DOHH2 (cell line): ENCODE measurements at regions not wholly inside any gene's neighbourhood (a gene's known extent, or its start where the extent isn't known, plus 50 kb on each side); places are given as distances from the start of the nearest gene placed in this dataset.

ENCODE experiments used
- H3F3A ChIP-seq: fragments of 200-600 bp; sonication (generic), shearing (Covaris generic); 2 replicates; pipeline ENCODE4 v1.6.0; 2016; ENCODE audit warnings: antibody characterized with exemption, mild to moderate bottlenecking; ENCODE audit not compliant: control insufficient read depth, insufficient read depth
- H3K27ac ChIP-seq: fragments of 200-600 bp; sonication (generic); 2 replicates; pipeline ENCODE4 v1.5.1; 2014; ENCODE audit warnings: low read depth, mild to moderate bottlenecking, low read length, moderate library complexity
- H3K27me3 ChIP-seq: fragments of 200-600 bp; sonication (generic); 2 replicates; pipeline ENCODE4 v1.6.1; 2014; ENCODE audit warnings: mild to moderate bottlenecking, low read length, mixed read lengths; ENCODE audit not compliant: control insufficient read depth
- H3K36me3 ChIP-seq: fragments of 200-600 bp; sonication (generic); 2 replicates; pipeline ENCODE4 v1.6.1; 2014; ENCODE audit warnings: mild to moderate bottlenecking, low read length, moderate library complexity, mixed read lengths; ENCODE audit not compliant: control insufficient read depth
- H3K4me1 ChIP-seq: fragments of 200-600 bp; sonication (generic); 2 replicates; pipeline ENCODE4 v1.6.1; 2014; ENCODE audit warnings: mild to moderate bottlenecking, low read length, mixed read lengths; ENCODE audit not compliant: control insufficient read depth
- H3K4me2 ChIP-seq: fragments of 200-600 bp; sonication (generic); 2 replicates; pipeline ENCODE4 v1.6.0; 2014; ENCODE audit warnings: mild to moderate bottlenecking, low read length, moderate library complexity
- H3K4me3 ChIP-seq: fragments of 200-600 bp; sonication (generic); 2 replicates; pipeline ENCODE4 v1.5.1; 2014; ENCODE audit warnings: mild to moderate bottlenecking, low read length, mixed read lengths
- H3K79me2 ChIP-seq: fragments of 200-600 bp; sonication (generic); 2 replicates; pipeline ENCODE4 v1.6.1; 2014; ENCODE audit warnings: mild to moderate bottlenecking, low read length, mixed read lengths; ENCODE audit not compliant: control insufficient read depth
- H3K9me2 ChIP-seq: fragments of 200-600 bp; sonication (generic); replicated peaks from 2 replicates; pipeline ENCODE4 v1.6.1; 2014; ENCODE audit warnings: mild to moderate bottlenecking, low read length, mixed read lengths; ENCODE audit not compliant: control insufficient read depth
- H3K9me3 ChIP-seq: fragments of 200-600 bp; sonication (generic); 2 replicates; pipeline ENCODE4 v1.6.1; 2014; ENCODE audit warnings: antibody characterized with exemption, low read length, mixed read lengths; ENCODE audit not compliant: control insufficient read depth, insufficient read depth
- H4K20me1 ChIP-seq: fragments of 200-600 bp; sonication (generic); 2 replicates; pipeline ENCODE4 v1.6.0; 2014; ENCODE audit warnings: low read depth, mild to moderate bottlenecking, antibody characterized with exemption, low read length, moderate library complexity; ENCODE audit not compliant: control insufficient read depth, insufficient read depth
- EZH2phosphoT487 ChIP-seq: fragments of 200-600 bp; sonication (generic); IDR thresholded peaks from 2 replicates; pipeline ENCODE4 v1.6.1; 2017; ENCODE audit warnings: borderline replicate concordance, mild to moderate bottlenecking, antibody characterized with exemption, low read length, moderate library complexity, mixed read lengths
- TF ChIP-seq, protein P1 (sequence below): fragments of 200-600 bp; sonication (generic); IDR thresholded peaks from one replicate; pipeline ENCODE4 v1.5.1; 2014; ENCODE audit warnings: antibody characterized with exemption, mild to moderate bottlenecking, low read depth, low read length; ENCODE audit not compliant: poor library complexity, severe bottlenecking

DNA sequence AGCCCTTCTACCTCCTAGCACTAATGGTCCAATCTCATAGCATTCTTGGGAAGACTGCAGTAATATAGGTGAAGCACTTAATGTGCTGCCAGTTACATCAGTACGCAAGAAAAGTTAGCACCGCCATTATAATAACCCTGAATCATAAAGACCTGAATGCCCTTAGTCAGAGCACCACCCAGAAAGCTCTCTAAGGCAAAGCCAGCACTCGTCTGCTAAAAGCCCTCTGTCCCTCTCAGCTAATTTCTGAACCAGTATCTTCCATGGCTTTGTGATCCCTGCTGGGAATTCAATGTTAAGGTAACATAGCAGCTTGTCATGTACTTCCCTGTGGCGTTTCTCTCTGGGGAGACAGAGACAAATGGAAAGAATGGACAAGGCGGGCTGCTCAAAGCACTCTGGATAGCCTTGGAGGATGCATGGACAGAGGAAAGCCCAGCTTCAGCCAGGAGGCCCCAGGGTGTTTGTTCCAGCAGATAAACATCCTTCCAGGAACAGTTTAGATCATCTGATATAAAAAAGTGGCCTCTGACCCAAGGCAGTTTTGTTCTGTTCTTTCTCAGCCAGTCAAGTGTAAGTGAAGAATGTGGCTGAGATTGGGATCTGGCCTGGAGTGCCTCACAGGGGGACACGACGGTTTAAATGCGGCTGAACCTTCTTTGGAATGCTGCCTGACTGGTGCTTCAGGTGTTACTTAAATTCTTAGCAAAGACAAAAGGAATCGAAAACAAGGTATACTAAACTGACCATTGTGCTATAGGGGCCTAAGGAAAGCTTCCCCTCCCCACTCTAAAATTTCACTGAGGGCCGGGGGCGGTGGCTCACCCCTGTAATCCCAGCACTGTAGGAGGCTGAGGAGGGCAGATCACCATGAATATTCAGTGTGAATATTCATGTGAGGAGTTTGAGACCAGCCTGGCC is 58.1 kb upstream of the VTCN1 start:
- Histone ChIP-seq H3K4me2 (no peak overlapping the region), H3K27ac (no peak overlapping the region)

DNA sequence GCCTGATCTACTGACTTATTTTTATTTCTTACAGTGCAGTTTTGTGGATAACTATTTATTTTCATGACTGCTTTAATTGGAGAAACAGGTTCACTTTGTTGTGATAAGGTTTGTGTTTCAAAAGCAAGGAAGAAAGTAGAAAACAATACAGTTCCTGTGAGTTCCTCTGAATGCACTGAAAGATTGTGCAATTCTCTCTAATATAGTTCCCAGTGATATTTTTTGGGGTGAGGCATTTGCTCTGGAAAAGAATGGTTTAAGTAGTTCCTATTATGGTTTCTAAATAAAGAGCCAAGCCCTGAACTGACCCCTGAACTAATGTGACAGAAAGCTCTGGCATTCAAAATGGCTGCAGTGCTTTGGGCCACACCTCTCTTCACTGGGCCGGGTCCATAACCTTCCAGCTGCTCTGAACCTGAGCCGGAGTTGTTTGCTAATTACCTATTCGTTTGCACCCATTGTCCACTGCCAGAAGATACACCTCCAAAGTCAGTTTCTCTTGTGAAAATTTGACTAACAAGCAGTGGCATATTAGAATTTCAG is 56.6 kb upstream of the VTCN1 start:
- Histone ChIP-seq H3K4me3 (no peak overlapping the region), H3K27ac (no peak overlapping the region)

More for the DNA sequence above, 58.1 kb upstream of the VTCN1 start:
- Histone ChIP-seq H3K4me1 (no peaks in the 10 kb centered on the region), H3K9me2 (no peaks in the 10 kb centered on the region), H3K27me3 (no peaks in the 10 kb centered on the region), H3K36me3 (no peaks in the 10 kb centered on the region), H3K9me3 (no peaks in the 10 kb centered on the region), H3F3A (no peaks in the 10 kb centered on the region), H4K20me1 (no peaks in the 10 kb centered on the region), H3K4me3 (no peak overlapping the region), H3K79me2 (no peaks in the 10 kb centered on the region)
- TF ChIP-seq, protein P1, sequence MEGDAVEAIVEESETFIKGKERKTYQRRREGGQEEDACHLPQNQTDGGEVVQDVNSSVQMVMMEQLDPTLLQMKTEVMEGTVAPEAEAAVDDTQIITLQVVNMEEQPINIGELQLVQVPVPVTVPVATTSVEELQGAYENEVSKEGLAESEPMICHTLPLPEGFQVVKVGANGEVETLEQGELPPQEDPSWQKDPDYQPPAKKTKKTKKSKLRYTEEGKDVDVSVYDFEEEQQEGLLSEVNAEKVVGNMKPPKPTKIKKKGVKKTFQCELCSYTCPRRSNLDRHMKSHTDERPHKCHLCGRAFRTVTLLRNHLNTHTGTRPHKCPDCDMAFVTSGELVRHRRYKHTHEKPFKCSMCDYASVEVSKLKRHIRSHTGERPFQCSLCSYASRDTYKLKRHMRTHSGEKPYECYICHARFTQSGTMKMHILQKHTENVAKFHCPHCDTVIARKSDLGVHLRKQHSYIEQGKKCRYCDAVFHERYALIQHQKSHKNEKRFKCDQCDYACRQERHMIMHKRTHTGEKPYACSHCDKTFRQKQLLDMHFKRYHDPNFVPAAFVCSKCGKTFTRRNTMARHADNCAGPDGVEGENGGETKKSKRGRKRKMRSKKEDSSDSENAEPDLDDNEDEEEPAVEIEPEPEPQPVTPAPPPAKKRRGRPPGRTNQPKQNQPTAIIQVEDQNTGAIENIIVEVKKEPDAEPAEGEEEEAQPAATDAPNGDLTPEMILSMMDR, result no peak
- no peak for TF ChIP-seq EZH2phosphoT487

DNA sequence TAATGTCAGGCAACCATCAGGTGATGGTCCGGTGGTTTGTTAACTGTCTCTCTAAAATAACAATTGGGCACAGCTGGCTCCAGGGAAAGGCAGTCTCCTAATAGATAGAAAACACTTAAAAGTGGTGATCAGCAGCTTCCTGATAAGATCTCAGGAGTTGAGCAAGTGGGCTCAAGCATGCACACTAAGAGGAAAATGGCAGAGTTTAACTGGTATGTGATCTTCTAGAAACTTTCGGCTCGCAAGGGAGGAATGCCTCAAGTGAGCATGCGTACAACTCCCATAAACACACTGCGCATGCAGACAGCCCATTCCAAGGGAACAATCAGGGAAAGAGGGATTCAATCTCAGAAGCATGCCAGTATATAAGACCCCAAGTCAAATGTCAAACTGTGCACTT is 52.2 kb upstream of the VTCN1 start:
- H3K36me3 ChIP-seq, result no peaks in the 10 kb centered on the region
- H3K4me3 ChIP-seq, result no peak overlapping the region
- no peak overlapping the region for H3K27ac ChIP-seq
- no peaks in the 10 kb centered on the region for H3K27me3 ChIP-seq
- no peaks in the 10 kb centered on the region for H3K9me3 ChIP-seq
- no peaks in the 10 kb centered on the region for H3K79me2 ChIP-seq
- H3F3A ChIP-seq, result no peaks in the 10 kb centered on the region
- H3K4me1 ChIP-seq, result no peaks in the 10 kb centered on the region
- no peaks in the 10 kb centered on the region for H3K9me2 ChIP-seq
- H3K4me2 ChIP-seq, result no peak overlapping the region
- H4K20me1 ChIP-seq, result no peaks in the 10 kb centered on the region
- no peak for TF ChIP-seq EZH2phosphoT487
- TF ChIP-seq, protein P1, result no peak

More for the DNA sequence above, 56.6 kb upstream of the VTCN1 start:
- H3K4me1 ChIP-seq, result no peaks in the 10 kb centered on the region
- no peaks in the 10 kb centered on the region for H3K27me3 ChIP-seq
- H3F3A ChIP-seq, result no peaks in the 10 kb centered on the region
- H3K36me3 ChIP-seq, result no peaks in the 10 kb centered on the region
- H3K9me3 ChIP-seq, result no peaks in the 10 kb centered on the region
- H4K20me1 ChIP-seq, result no peaks in the 10 kb centered on the region
- H3K9me2 ChIP-seq, result no peaks in the 10 kb centered on the region
- no peaks in the 10 kb centered on the region for H3K79me2 ChIP-seq
- H3K4me2 ChIP-seq, result no peak overlapping the region
- TF ChIP-seq, protein P1, result no peak
- TF ChIP-seq EZH2phosphoT487, result no peak
